Left renal pelvis (tissue), 4 donors: ENCODE measurements at regions not wholly inside any gene's neighbourhood (a gene's known extent, or its start where the extent isn't known, plus 50 kb on each side); places are given as distances from the start of the nearest gene placed in this dataset.

Experiments
- DNase-seq, 4 donors: peaks; one replicate each; pipeline ENCODE4 v3.0.0-alpha.2; 2013; ENCODE audit warnings: low read depth in 4 of 4, low spot score in 3 of 4

DNA sequence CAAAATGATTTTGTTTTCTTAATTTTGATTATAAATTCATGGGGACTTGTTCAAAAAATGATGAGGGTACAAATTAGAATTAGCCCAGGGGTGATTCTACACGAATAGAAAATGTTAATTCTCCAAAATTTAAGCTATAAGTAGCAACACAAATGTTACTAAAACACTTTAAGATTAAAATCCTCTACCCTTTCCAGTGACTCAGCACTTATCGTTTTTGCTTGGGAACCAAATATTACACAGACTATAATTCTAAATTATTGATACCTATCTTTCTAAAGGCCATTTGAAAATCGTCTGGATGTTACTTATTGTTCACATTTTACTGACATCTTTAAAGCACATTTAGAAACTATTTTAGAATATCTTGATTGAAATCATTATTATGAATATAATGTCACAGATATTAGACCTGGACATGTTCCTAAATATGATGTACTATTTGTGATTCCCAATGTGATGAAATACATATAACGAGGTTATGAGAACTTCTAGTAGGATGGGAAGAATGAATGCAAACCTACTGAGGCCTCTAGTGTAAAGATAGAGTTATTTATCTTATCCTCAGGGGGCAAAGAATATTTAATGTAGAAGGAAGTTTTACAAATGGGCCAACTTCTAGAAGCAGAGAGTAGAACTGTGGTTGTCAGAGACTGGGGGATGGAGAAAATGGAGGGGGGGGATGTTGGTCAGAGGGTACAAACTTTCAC is 132.0 kb upstream of the TP63 start:
- DNase-seq = no peak

- DNase-seq = no peak
Observed at GRCh38 chr3:189500299-189500698, 130.9 kb upstream of the TP63 start.

DNA sequence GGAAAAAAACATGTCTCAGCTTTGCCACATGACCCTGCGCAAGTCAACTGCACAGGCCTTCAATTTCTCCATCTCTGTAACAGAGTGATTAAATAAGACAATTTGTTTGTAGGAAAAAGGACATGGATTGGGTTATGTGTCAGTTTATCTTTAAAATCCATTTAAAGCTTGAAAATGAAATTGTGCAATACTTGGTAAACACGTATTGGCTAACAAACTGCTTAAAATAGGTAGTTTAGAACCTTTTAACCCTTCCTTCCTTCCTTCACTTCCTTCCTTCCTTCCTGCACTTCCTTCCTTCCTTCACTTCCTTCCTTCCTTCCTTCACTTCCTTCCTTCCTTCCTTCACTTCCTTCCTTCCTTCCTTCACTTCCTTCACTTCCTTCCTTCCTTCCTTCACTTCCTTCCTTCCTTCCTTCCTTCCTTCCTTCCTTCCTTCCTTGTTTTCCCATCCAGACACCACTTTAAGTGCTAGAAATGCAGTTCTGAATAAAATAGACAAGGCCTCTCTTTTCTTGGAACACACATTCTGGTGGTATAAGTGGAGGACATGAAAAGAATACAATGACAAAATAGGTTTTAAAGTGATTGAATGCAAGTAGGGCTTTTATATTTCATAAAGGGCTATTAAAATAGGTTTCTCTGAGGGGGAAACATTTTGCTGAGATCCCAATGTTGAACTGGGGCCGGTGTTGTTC is 130.2 kb upstream of the TP63 start:
- no peak for DNase-seq

DNA sequence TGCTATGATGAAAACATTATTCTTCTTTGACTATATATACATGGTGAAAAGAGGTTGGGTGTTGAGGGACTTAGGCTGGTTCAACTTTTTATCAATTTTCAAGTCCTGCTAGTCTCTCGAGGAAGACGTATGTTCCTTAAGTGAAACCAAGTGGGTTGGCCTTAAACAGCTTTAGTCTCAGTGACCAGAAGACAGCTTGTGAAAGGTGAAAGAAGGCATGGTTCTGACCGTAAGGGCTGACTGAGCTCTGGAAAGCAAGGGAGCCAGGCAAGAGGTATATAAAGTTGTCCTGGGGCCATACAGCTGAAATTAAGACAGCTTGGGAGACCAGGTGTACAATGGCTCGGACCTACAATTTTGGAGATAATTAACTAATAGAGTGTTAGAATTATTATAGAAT is 128.9 kb upstream of the TP63 start:
- DNase-seq = no peak

GRCh38 chr3:189502676-189503257 is 128.4 kb upstream of the TP63 start:
- no peak for DNase-seq

- no peak for DNase-seq
Observed at GRCh38 chr3:189507856-189508255, 123.3 kb upstream of the TP63 start.

GRCh38 chr3:189508784-189509501 is 122.2 kb upstream of the TP63 start:
- DNase-seq = peak; percentile 12 to 41 (median 28)

- no peak for DNase-seq
Observed at GRCh38 chr3:189512039-189512438, 119.2 kb upstream of the TP63 start.

GRCh38 chr3:189512821-189513220 is 118.4 kb upstream of the TP63 start:
- no peak for DNase-seq

GRCh38 chr3:189513281-189514117 is 117.7 kb upstream of the TP63 start:
- no peak for DNase-seq

DNA sequence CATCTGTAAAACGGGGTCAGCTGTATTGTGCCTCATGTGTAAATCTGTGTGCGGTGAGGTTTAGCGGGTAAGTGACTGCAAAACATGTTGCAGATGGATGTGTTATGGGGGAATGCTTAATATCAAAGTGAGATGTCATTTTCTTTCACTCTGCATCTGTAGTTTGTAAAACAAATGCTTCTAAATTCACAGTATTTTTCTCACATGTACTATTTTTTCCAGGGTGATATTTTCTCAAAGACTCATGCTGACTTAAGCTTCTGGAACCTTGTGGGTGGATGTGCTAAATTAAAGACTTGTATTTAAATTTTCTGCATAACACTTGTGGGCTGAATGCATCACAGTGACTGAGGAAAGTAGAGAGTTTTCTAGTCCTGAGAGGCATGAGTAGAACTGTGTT is 115.2 kb upstream of the TP63 start:
- DNase-seq = no peak

DNA sequence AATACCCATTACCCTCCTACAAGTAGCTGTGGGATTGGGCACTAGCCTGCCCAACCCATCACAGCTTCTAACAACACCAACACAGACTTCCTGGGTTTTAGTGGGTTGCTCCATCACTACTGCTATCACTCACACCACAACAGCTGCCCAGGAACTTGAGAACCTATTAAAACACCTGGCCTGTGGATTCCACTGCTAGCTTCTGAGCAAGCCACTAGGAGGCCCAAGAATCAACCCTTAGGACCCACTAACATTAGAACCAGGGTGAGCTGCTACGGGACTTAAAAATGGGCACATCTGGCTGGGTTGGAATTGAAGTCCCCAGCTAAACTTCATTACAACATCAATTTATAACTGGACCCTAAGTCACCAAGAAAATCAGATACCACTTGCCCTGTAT is 113.2 kb upstream of the TP63 start:
- no peak for DNase-seq

DNA sequence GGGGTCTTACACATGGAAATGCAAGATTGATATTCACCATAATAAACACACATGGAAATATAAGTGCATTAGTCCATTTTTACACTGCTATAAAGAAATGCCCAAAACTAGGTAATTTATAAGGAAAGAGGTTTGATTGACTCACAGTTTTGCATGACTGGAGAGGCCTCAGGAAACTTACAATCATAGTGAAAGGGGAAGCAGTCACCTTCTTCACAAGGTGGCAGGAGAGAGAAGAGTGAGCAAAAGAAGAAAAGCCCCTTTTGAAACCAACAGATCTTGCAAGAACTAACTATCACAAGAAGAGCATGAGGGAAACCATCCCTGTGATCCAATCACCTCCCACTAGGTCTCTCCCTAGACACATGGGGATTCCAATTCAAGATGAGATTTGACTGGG is 111.7 kb upstream of the TP63 start:
- no peak for DNase-seq

GRCh38 chr3:189529468-189529867 is 101.7 kb upstream of the TP63 start:
- DNase-seq = no peak

DNA sequence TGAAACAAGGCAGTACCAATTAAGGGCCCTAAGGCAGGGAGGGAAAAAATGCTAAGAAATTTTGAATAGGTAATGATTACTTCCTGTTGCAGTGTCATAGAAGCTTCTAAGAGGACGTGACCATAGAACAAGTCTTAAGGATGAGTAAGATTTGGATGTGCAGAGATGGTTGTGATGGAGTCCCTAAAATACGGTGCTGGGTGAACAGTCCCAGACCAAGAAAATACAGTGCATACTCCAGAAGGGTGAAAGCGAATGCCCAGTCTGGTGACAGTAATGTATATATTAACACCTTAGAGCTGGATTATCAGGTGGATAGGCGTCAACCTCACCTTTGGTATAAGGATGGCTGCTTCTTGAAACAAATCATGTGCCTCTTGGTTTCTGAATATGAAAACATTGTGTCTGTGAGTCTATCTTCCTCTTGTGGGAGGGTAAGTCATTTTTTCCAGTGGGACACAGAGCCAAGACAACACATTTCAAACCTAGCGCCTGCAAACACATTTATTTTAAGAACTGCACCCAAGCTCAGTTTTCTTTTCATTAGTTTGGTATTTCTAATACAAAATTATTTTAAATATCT is 101.2 kb upstream of the TP63 start:
- DNase-seq = no peak

DNA sequence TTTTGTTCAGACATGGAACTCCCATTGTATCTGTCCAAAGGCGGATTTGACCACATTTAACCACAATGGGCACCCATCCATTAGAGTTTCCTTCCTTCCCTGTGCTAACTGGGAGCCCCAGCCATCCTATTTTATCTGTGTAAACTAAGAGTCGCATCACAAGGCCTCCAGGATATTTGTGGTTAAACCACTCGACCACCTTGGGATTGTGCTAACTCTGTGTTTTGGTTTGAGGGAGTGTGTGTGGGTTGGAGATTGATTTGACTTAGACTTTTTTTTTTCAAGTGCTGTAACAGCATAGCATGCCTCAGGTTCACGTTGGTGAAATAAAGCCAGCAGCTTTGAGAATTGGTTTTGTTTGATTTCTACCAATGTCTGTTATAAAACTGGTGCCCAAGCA is 100.4 kb upstream of the TP63 start:
- no peak for DNase-seq

DNA sequence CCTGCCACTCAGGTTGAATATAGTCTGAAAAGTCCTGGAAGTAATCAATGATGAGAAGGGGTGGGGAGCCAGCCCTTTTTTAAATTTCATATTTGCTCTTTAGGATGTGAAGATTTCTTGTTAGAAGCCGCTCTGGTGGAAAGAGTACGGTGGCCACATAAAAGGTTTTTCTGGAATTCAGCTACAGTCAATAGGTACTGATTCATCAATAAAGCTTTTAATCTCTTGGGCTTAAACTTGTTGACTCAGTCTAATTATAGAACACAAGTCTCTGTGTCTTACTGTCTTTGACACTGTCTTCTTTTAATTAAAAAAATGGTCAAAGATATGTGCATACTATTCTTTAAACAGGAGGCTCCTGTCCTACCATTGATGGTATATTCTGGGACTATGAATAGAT is 99.9 kb upstream of the TP63 start:
- DNase-seq = no peak

DNA sequence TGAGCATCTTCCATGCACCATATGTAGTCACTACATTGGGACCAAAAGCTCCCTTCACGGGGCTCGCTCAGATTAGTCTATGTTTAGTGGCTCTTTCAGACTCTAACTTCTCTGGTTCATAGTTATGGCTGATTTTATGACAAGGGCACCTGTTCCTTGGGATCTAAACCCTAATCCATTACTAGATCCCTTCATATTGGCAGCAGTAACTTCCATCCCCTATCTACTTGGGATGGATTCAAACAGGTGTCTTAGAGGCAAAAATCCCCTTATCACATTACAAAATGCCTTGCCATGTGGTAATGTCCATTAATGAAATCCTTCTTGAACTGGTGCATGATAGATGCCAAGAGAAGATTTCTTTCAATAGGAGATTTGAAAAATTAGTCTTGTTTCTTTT is 96.7 kb upstream of the TP63 start:
- no peak for DNase-seq

DNA sequence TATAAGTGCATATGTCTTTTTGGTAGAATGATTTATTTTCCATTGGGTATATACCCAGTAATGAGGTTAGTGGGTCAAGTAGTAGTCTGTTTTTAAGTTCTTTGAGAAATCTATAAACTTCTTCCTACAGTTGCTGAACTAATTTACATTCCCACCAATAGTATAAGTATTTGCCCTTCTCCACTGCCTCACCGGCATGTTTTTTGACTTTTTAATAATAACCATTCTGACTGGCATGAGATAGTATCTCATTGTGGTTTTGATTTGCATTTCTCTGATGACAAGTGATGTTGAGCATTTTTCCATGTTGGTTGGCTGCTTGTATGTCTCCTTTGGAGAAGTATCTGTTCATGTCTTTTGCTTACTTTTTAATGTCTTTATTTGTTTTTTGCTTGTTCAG is 94.1 kb upstream of the TP63 start:
- no peak for DNase-seq

DNA sequence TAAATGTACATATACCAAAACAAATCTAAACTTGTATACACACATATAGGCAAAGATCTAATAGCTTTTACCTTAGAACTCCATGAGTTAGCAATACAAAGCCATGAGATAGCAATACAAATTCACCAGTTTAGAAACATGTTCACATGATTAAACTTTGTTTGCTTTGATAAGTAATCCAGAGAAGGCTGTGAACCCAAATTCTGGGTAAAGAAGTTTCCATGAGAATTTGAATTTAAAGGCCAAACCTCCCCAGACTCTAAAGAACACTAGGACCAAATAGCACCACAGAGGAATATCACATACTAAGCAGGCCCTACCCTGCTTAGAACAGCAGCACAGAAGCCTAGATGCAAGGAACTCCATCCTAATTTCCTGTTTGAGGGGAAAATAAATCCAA is 83.7 kb upstream of the TP63 start:
- DNase-seq = no peak
